Activated naive CD8-positive, alpha-beta T cell treated with anti-CD3 and anti-CD28 coated beads for 36 hours (primary cell): ENCODE measurements at regions not wholly inside any gene's neighbourhood (a gene's known extent, or its start where the extent isn't known, plus 50 kb on each side); places are given as distances from the start of the nearest gene placed in this dataset.
"Not testable (repeated sequence)": the region's sequence is repeated elsewhere in the genome, so short reads cannot be mapped to it uniquely, and the experiment has no call there.

ENCODE experiments used
- DNase-seq: peaks from one replicate; pipeline ENCODE4 v3.0.0; 2021
- H3K27ac Mint-ChIP-seq: one replicate; pipeline ENCODE4 v1.8.0; 2022; ENCODE audit warnings: mild to moderate bottlenecking, moderate library complexity, mixed read lengths
- H3K27me3 Mint-ChIP-seq: one replicate; pipeline ENCODE4 v1.8.0; 2022; ENCODE audit warnings: mild to moderate bottlenecking, mixed read lengths
- H3K36me3 Mint-ChIP-seq: one replicate; pipeline ENCODE4 v1.8.0; 2021; ENCODE audit warnings: mild to moderate bottlenecking, mixed read lengths
- H3K4me1 Mint-ChIP-seq: one replicate; pipeline ENCODE4 v1.8.0; 2021; ENCODE audit warnings: mixed read lengths
- H3K4me3 Mint-ChIP-seq: one replicate; pipeline ENCODE4 v1.8.0; 2022; ENCODE audit warnings: mild to moderate bottlenecking, moderate library complexity, mixed read lengths
- H3K9me3 Mint-ChIP-seq: one replicate; pipeline ENCODE4 v1.8.0; 2022; ENCODE audit warnings: mixed read lengths

DNA sequence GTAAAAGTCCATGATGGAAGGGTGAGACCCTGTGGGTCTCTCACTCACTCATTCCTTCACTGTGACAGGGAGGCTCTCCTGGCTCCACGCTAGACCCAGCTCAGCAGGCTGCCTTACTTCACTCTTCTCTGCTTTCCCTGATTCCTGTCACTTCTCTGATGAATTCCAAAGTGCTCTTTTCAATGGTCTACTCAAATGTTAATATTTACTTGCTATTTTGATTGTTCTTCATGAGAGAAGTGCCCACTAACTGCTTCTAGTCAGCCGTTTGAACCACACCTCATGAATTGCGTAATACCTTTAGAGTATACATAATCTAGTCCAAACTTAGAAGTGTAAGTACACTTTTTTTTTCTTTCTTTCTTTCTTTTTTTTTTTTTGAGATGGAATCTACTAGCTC, 1350.2 kb upstream of the RAG2 start:
- DNase-seq = no peak
- H3K4me3 Mint-ChIP-seq = no peak overlapping the region

GRCh38 chr11:37947821-37948220, 1349.8 kb upstream of the RAG2 start:
- no peaks in the 10 kb centered on the region for H3K36me3 Mint-ChIP-seq
- H3K4me1 Mint-ChIP-seq = no peaks in the 10 kb centered on the region
- peaks cover 10% of the 10 kb centered on the region for H3K9me3 Mint-ChIP-seq
- no peak overlapping the region for H3K27ac Mint-ChIP-seq
- no peak overlapping the region for H3K4me3 Mint-ChIP-seq
- no peaks in the 10 kb centered on the region for H3K27me3 Mint-ChIP-seq
- DNase-seq = no peak

More for the DNA sequence above, 1350.2 kb upstream of the RAG2 start:
- no peaks in the 10 kb centered on the region for H3K27me3 Mint-ChIP-seq
- no peaks in the 10 kb centered on the region for H3K36me3 Mint-ChIP-seq
- H3K4me1 Mint-ChIP-seq = no peaks in the 10 kb centered on the region
- no peak overlapping the region for H3K27ac Mint-ChIP-seq
- H3K9me3 Mint-ChIP-seq = peaks cover 10% of the 10 kb centered on the region

DNA sequence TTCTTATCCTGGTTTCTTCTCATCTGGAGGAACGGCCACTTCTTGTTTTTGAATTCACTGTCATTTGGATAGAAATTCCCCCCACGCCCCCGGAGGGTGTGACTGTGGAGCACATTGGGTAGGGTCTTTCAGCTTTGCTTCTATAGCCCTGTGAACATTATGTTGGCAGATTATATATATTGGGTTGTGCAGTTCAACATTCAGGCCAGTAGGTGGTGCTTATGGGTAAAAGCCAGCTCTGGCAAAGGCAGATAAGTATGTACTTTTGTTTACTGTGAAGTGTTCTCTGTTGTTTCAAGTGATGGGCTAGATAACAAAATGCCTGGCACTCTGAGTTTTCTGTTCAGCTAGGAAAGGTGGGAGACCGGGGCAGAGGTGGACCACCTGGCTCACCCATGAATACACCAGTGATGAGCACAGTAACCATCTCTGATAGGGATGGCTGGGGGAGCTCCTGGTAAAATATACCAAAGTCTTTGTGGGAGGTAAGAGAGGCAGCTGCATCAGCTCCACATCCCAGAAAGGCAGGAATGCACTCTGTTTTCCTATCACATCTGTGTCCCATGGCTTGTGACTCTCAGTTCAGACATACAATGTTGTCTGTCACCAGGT, 1348.2 kb upstream of the RAG2 start:
- no peaks in the 10 kb centered on the region for H3K27me3 Mint-ChIP-seq
- H3K4me3 Mint-ChIP-seq = no peak overlapping the region
- peak; percentile 3 for DNase-seq
- no peaks in the 10 kb centered on the region for H3K4me1 Mint-ChIP-seq
- no peaks in the 10 kb centered on the region for H3K36me3 Mint-ChIP-seq
- H3K9me3 Mint-ChIP-seq = peaks cover 12% of the 10 kb centered on the region
- H3K27ac Mint-ChIP-seq = no peak overlapping the region

DNA sequence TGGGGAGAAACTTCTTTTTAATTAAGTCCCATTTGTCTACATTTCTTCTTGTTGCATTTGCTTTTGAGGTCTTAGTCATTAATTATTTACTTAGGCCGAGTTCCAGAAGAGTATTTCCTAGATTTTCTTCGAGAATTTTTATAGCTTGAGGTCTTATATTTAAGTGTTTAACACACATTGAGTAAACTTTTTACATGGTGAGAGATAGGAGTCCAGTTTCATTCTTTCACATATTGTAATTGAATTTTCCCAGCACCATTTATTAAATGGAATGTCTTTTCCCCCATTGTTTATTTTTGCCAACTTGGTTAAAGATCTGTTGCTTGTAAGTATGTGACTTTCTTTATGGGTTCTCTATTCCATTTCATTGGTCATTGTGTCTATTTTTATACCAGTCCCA, 1344.0 kb upstream of the RAG2 start:
- Mint-ChIP-seq H3K27ac (no peak overlapping the region), H3K4me1 (no peaks in the 10 kb centered on the region), H3K27me3 (no peaks in the 10 kb centered on the region), H3K4me3 (no peak overlapping the region), H3K36me3 (no peaks in the 10 kb centered on the region), H3K9me3 (peaks cover 12% of the 10 kb centered on the region)
- DNase-seq = no peak

GRCh38 chr11:37929100-37929653, 1331.1 kb upstream of the RAG2 start:
- no peak overlapping the region for H3K27ac Mint-ChIP-seq
- no peaks in the 10 kb centered on the region for H3K4me1 Mint-ChIP-seq
- DNase-seq = no peak
- no peaks in the 10 kb centered on the region for H3K27me3 Mint-ChIP-seq
- no peaks in the 10 kb centered on the region for H3K36me3 Mint-ChIP-seq
- no peak overlapping the region for H3K4me3 Mint-ChIP-seq
- peaks cover 5% of the 10 kb centered on the region for H3K9me3 Mint-ChIP-seq

- H3K4me3 Mint-ChIP-seq = no peak overlapping the region
- no peaks in the 10 kb centered on the region for H3K36me3 Mint-ChIP-seq
- H3K4me1 Mint-ChIP-seq = no peaks in the 10 kb centered on the region
- no peaks in the 10 kb centered on the region for H3K27me3 Mint-ChIP-seq
- peaks cover 5% of the 10 kb centered on the region for H3K9me3 Mint-ChIP-seq
- H3K27ac Mint-ChIP-seq = no peak overlapping the region
- DNase-seq = no peak
Measured at GRCh38 chr11:37926772-37927171, 1328.7 kb upstream of the RAG2 start.

GRCh38 chr11:37916331-37916730, 1318.3 kb upstream of the RAG2 start:
- H3K36me3 Mint-ChIP-seq = no peaks in the 10 kb centered on the region
- DNase-seq = no peak
- H3K9me3 Mint-ChIP-seq = peaks cover 5% of the 10 kb centered on the region
- no peak overlapping the region for H3K27ac Mint-ChIP-seq
- H3K27me3 Mint-ChIP-seq = no peaks in the 10 kb centered on the region
- no peaks in the 10 kb centered on the region for H3K4me1 Mint-ChIP-seq
- H3K4me3 Mint-ChIP-seq = no peak overlapping the region

GRCh38 chr11:37914859-37915258, 1316.8 kb upstream of the RAG2 start:
- Mint-ChIP-seq H3K9me3 (peaks cover 4% of the 10 kb centered on the region), H3K27ac (no peak overlapping the region), H3K4me1 (no peaks in the 10 kb centered on the region), H3K36me3 (no peaks in the 10 kb centered on the region), H3K27me3 (no peaks in the 10 kb centered on the region), H3K4me3 (no peak overlapping the region)
- DNase-seq = no peak

DNA sequence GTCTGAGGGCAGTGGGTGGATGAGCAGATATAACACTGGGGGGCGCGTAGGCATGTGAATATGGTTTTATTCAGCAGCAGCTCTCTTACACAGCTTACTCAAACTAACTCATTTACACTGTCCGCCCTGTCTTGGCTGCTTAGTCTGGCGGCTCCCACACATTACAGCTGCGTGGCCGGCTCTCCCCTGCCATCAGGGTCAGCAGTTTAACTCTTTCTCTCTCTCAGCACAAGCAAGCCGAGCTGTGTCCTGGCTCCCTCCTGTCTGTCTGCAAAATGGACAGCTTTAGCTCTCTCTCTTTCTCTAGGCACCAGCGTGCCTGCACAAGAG, 1310.1 kb upstream of the RAG2 start:
- Mint-ChIP-seq H3K4me1 (no peaks in the 10 kb centered on the region), H3K27me3 (no peaks in the 10 kb centered on the region), H3K4me3 (no peak overlapping the region), H3K9me3 (peaks cover 3% of the 10 kb centered on the region), H3K27ac (no peak overlapping the region), H3K36me3 (no peaks in the 10 kb centered on the region)
- no peak for DNase-seq

DNA sequence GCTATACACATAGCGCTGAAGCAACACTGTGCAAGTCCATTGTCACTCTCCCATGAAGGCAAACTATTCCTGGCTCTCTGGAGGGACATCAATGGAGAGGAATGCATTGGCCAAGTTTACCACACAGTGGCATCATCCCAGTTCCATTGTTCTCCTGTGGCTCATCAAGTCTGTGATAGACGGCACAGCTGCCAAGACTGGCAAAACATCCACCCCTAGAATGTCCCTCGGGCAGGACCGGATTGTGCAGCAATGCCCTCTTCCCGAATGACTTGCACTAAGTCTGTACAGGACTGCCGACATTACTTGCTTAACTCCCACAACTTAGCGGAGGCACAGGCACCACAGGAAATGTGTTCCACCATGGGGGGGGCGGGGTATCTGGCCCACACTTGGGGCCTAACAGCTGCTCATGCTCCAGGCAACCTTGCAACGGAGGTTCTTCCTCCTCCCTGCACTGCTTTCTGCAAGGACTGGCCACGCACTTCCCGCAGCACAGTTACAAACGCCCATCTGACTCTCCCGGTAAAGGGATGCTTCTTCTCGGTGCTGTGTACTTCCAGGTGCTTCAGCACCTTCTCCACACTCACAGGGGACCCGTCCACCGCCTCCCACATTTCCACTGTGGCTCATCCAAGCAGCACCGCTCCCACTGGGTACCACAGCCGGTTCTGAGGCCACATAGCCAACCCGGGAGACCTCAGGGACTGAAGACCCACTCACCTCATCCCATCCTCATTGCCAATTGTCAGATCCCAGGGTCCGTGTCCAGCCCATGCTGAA, 1309.6 kb upstream of the RAG2 start:
- DNase-seq = no peak
- Mint-ChIP-seq H3K36me3 (no peaks in the 10 kb centered on the region), H3K9me3 (peaks cover 3% of the 10 kb centered on the region), H3K27ac (no peak overlapping the region), H3K4me1 (no peaks in the 10 kb centered on the region), H3K4me3 (no peak overlapping the region), H3K27me3 (no peaks in the 10 kb centered on the region)

GRCh38 chr11:37905707-37906417, 1307.8 kb upstream of the RAG2 start:
- no peak overlapping the region for H3K4me3 Mint-ChIP-seq
- H3K27ac Mint-ChIP-seq = no peak overlapping the region
- no peaks in the 10 kb centered on the region for H3K4me1 Mint-ChIP-seq
- DNase-seq = no peak
- H3K9me3 Mint-ChIP-seq = peaks cover 4% of the 10 kb centered on the region
- H3K27me3 Mint-ChIP-seq = no peaks in the 10 kb centered on the region
- H3K36me3 Mint-ChIP-seq = no peaks in the 10 kb centered on the region

DNA sequence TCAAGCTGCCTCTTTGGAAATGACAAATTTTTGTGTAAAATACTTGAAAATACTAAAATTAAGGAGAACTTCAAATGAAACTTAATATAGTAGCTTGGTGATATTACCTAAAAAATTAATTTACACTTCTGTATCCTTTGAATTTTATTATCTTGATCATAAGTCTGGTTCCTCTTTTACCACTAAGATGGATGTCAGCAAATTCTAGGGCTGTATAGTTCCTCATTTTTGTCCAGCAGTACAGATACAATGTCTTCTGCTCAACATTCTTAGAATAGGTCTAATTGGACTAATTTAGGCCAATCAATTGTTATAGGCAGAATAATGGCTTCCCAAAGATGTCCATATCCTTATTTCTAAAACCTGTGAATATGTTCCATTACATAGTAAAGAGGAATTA, 1298.0 kb upstream of the RAG2 start:
- Mint-ChIP-seq H3K27ac (no peak overlapping the region), H3K9me3 (peaks cover 15% of the 10 kb centered on the region), H3K36me3 (no peaks in the 10 kb centered on the region), H3K27me3 (no peaks in the 10 kb centered on the region), H3K4me3 (no peak overlapping the region), H3K4me1 (no peaks in the 10 kb centered on the region)
- DNase-seq = no peak

DNA sequence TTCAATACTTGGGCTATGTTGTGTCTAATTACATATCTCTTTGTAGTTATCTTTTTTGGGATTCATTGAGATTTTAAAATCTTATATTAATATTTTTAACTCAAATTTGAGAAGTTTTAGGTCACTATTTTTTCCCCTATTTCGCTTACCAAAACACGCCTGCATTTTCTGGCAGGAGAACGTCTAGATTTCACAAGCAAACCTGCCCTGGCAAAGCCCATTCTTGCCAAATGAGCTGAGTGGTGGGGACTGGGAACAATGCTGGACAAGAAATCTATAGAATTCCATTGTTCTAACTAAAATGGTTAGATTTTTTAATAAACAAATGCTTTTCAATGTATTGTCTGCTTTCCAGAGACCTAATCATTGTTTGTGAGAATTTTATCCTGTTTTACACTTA, 1283.7 kb upstream of the RAG2 start:
- no peaks in the 10 kb centered on the region for H3K27me3 Mint-ChIP-seq
- H3K36me3 Mint-ChIP-seq = no peaks in the 10 kb centered on the region
- no peak overlapping the region for H3K4me3 Mint-ChIP-seq
- no peaks in the 10 kb centered on the region for H3K4me1 Mint-ChIP-seq
- H3K9me3 Mint-ChIP-seq = peaks cover 2% of the 10 kb centered on the region
- no peak for DNase-seq
- no peak overlapping the region for H3K27ac Mint-ChIP-seq

- Mint-ChIP-seq H3K27me3 (no peaks in the 10 kb centered on the region), H3K27ac (no peak overlapping the region), H3K9me3 (peaks cover 2% of the 10 kb centered on the region), H3K36me3 (no peaks in the 10 kb centered on the region), H3K4me3 (no peak overlapping the region), H3K4me1 (no peaks in the 10 kb centered on the region)
- DNase-seq = no peak
Measured at GRCh38 chr11:37861671-37862070, 1263.6 kb upstream of the RAG2 start.

- not testable (repeated sequence) for H3K36me3 Mint-ChIP-seq, H3K9me3 Mint-ChIP-seq, H3K4me1 Mint-ChIP-seq, H3K4me3 Mint-ChIP-seq, H3K27me3 Mint-ChIP-seq, H3K27ac Mint-ChIP-seq, DNase-seq
Measured at GRCh38 chr11:37858806-37859537, 1260.9 kb upstream of the RAG2 start.
